GM18951 (cell line): ENCODE measurements at regions not wholly inside any gene's neighbourhood (a gene's known extent, or its start where the extent isn't known, plus 50 kb on each side); places are given as distances from the start of the nearest gene placed in this dataset.
"Not testable (repeated sequence)": the region's sequence is repeated elsewhere in the genome, so short reads cannot be mapped to it uniquely, and the experiment has no call there.

Experiments
- POLR2A ChIP-seq: IDR thresholded peaks from 4 replicates; pipeline ENCODE4 v1.6.1; 2011; ENCODE audit warnings: mild to moderate bottlenecking; ENCODE audit not compliant: insufficient read length, insufficient read depth; ENCODE audit errors: extremely low read depth
- in situ Hi-C: fragments of 300-500 bp; cut with MboI; formaldehyde crosslinking; loops from one replicate; pipeline ENCODE4 v1.12.0; 2022; ENCODE audit warnings: low sequenced_read_pairs, mixed read lengths, inconsistent platforms; ENCODE audit not compliant: unreplicated experiment

DNA sequence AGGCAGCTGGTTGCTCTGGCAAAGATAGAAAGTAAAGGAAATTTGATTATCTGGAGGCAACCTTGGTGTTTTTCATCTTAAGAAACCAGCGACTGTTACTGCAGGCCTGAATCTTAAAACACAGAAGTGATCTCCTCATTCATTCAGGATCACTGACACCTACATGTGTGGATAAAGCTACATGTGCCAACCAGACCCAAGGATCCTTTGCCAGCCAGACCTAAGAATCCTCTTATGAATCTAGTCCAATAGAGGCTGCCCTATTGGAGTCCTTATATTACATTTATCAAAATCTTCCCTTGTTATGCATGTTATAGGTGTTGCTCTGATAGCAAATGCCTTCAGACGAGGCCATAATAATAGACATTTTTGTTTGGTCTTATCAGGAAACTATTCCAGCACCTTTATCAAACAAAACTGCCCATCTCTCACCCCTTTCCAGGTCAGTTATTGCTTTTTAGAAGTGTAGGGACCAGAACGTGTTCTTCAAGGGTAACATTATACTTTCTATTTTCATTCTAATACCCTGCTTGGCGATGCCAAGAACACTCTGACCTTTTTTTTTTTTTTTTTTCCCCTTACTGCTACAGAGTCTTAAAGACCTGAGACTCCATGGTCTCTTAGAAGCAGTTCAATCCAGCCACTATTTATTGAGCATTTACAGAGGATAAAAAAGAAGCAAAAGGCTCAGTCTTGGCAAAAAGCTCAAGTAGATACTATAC, 175.5 kb upstream of the PTBP2 start:
- no peak for TF ChIP-seq POLR2A

GRCh38 chr1:96550061-96550460, 171.5 kb upstream of the PTBP2 start:
- no peak for TF ChIP-seq POLR2A
- in situ Hi-C loops: no loop called here

More for the DNA sequence above, 175.5 kb upstream of the PTBP2 start:
- in situ Hi-C loops: no loop called here

DNA sequence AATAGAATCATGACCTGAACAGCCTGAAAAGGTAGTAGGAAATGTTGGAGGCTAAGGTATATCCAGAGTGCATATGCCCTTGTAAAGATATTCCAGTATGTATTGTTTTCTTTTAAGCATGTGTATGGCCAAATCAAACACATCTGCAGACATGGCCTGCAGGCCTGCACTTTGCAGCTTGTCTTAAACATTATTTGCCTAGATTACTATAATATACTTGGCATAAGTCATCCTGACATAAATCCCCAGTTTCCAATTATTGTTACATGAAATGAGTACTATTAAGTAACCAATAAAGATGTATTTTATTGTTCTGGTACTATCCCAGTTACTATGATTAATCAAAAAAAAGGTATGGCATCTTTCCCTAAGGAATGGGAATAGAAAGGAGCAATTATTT, 169.1 kb upstream of the PTBP2 start:
- in situ Hi-C loops: no loop called here
- TF ChIP-seq POLR2A: no peak

DNA sequence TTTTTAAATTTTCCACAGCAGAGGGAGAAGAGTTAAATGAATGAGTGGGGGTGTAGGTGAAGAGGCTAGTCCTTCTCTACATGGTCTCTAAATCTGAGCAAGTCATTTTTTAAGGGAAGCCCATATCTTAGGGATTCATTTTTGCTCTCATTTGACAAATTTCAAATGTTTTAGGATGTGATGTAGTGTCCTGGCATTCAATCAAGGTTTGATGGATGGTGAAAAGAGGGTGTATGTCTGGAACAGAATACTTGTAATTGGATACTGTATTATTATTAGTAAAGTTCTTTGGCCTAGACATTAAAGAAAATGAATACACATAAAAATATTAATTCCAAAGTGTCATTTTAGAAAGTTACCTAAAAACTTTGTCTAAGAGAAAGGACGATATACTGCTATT, 167.8 kb upstream of the PTBP2 start:
- no peak for TF ChIP-seq POLR2A
- in situ Hi-C loops: no loop called here

DNA sequence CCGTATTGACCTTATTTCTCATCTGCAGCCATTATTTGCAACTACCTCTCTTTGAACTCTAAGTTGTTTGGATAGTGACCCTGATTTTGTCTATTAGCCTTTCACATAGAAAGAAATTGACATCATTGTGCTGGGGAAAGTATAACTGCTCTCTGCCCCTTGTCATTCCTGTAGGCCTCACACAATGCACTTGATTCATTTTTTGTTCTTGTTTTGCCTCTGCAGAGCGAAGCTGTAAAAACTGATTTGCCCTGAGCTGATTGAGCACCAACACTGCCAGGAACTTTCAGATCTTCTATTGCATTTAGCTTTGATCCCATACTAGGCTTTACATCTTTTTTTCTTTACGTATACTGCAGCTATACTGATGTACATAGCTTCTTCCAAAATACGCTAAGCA, 167.2 kb upstream of the PTBP2 start:
- no peak for TF ChIP-seq POLR2A
- in situ Hi-C loops: no loop called here

DNA sequence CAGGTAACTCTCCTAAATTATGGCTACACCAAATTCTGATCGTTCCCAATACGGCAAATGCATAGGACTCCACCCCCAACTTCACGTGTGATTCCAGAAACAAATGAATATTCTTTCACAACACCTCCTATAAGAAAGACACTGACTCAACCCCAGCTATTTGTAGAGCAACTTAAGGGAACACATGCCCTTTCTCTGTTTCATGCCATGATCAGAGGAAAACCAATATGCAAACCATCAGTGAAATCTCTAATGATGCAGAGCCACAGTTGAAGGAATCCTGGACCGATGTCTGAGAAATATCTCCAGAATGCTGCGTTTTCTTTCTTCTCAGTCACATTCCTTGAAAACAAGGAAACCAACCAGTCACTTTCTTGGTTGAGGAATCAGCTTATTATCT, 164.2 kb upstream of the PTBP2 start:
- TF ChIP-seq POLR2A: no peak
- in situ Hi-C loops: no loop called here

DNA sequence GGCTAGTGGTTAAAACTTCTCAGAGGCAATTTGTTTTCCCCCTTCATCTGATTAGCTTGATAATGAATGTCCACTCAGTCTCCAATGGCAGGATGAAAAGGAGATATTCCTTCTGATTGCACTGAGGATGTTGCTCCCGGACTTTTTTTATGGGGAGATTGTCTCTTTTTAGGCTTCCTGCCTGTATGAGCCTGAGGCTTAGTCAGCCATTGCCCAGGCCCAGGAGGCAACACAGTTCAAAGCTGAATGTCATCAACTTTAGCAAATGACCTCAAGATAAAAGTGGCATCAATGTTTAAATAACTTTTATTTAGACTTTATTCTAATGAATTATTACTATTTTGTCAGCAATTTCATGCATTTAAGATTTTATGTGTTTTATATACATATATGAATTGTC, 162.9 kb upstream of the PTBP2 start:
- in situ Hi-C loops: no loop called here

DNA sequence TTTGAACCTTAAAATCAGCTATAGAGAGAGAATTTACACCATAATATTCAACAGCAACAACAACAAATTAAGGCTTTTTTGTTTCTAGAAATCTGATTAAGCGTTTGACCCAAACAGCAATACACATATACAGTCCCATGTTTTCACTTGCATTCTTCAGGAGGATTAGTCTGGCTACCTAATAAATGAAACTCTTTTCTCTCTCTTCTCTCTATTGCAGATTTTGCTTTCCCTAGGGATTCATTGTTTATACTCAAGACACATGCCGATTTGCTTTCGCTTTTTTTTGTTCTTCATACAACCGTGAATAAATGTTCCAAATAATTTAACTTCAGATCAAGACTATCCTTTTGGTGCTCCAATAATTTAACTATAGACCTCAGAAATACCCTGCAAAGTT, 162.4 kb upstream of the PTBP2 start:
- in situ Hi-C loops: no loop called here
- no peak for TF ChIP-seq POLR2A

More for the DNA sequence above, 162.9 kb upstream of the PTBP2 start:
- no peak for TF ChIP-seq POLR2A

DNA sequence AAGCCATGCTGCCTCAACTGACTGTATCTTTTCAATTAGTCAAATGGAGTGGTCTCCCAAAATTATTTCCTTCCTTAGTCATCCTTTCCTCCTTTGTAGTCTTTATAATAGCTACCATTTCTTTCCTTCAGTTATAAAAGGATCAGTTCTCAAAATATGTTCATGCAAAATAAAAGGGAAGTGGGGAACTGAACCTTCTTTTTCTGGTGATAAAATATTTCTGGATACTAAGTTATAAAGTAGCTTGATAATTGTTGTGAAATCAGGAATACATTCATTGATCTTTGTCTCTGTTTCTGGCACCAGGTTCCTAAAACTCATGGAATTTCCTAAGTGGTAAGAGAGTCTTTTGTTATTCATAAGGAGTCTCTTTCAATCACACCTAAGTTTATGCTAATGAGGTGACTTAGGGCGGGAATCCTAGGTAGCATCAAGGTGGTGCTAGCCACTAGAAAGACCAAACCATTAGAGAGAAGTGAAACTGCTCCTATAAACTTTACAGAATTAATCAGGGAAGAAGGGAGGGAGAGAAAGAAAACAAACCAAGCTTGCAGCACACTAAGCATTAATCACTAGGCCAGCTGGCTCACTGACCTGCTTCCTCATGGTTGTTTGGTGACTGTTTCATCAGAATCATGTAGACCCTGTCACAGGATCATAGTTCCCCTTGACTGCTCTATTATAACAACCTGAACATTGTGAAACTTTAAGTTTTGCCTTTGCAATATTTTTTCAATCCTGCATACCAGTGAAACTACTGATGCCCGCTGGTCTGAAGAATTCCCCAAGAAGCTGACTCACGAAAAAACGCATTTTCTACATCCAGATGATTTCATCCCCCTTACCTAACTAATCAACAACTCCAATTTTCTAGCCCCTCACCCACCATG, 161.6 kb upstream of the PTBP2 start:
- no peak for TF ChIP-seq POLR2A
- in situ Hi-C loops: no loop called here

DNA sequence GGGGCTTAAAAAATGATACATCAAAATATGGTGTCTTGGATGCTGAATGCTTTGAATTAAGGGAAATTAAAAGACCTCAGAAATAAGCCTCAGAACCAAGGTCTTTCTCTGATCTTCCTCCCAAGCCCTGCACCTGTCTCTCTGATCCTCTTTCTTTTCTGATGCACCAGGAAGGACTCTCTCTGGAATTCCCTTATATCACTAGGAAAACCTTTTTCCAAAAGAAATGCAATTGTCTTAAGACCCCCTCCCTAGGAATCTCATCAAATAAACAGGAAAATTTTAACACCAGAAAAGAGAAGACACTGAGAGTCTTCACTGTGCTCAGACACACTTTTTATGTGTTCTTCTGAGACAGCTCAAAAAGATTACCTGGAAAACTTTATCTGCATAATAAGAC, 159.5 kb upstream of the PTBP2 start:
- in situ Hi-C loops: no loop called here
- no peak for TF ChIP-seq POLR2A

GRCh38 chr1:96564401-96564800, 157.2 kb upstream of the PTBP2 start:
- in situ Hi-C loops: not testable (repeated sequence)

DNA sequence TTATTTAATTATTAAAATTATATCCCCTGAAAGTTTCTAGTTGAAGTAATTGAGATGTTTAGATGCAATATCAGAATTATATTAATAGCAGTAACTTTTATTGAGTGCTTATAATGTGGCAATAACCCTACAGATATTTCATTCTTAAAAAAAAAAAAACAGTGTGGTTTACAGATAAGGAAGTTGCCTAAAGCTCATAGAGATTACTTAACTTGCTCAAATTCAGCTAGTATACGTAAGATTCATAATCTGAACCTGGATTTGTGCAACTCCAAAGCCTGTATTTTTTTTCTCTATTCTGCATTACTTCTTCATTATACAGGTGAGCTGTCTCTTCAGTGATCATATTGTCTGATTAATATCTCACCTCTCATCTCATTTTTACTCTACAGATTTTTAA, 156.0 kb upstream of the PTBP2 start:
- in situ Hi-C loops: no loop called here
- no peak for TF ChIP-seq POLR2A

GRCh38 chr1:96568639-96569038, 152.9 kb upstream of the PTBP2 start:
- in situ Hi-C loops: no loop called here
- no peak for TF ChIP-seq POLR2A

GRCh38 chr1:96569288-96569687, 152.3 kb upstream of the PTBP2 start:
- in situ Hi-C loops: no loop called here

More at GRCh38 chr1:96569288-96569687, 152.3 kb upstream of the PTBP2 start:
- no peak for TF ChIP-seq POLR2A
